GM23248 (cell line): ENCODE measurements at regions not wholly inside any gene's neighbourhood (a gene's known extent, or its start where the extent isn't known, plus 50 kb on each side); places are given as distances from the start of the nearest gene placed in this dataset.

ENCODE experiments used
- EZH2 ChIP-seq: fragments of 200-600 bp; sonication (generic); IDR thresholded peaks from 2 replicates; pipeline ENCODE4 v1.6.1; 2018; ENCODE audit warnings: antibody characterized with exemption, mild to moderate bottlenecking; ENCODE audit not compliant: insufficient read depth, poor library complexity, severe bottlenecking
- EZH2phosphoT487 ChIP-seq: fragments of 200-600 bp; sonication (generic); IDR thresholded peaks from 2 replicates; pipeline ENCODE4 v1.6.1; 2018; ENCODE audit warnings: antibody characterized with exemption, moderate library complexity, mild to moderate bottlenecking, low read depth; ENCODE audit not compliant: insufficient read depth

DNA sequence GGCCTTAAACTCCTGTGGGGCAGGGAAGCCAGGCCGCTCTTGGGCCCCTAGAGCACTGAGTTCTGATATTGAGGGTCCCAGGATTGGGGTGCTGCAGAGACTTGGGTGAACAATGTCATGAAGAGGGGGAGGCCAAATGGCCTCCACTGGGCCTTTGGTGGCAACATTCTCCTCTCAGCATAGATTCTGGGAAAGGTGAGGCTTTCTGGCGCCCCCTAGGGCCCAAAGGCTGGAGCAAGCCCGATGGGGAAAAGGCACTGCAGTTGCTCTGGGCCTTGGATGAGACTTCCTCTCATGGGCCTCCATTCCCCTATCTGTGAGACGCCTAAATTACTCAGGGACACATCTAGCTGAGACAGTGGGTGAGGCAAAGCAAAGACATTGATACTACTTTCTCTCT is 84.8 kb downstream of the ACAA2 start:
- TF ChIP-seq EZH2, result no peak
- TF ChIP-seq EZH2phosphoT487, result no peak
